Activated naive CD8-positive, alpha-beta T cell treated with anti-CD3 and anti-CD28 coated beads, Interleukin-2, amount 10 ng/mL, durations not matched to agents 7 days and 5 days (primary cell): ENCODE measurements at regions not wholly inside any gene's neighbourhood (a gene's known extent, or its start where the extent isn't known, plus 50 kb on each side); places are given as distances from the start of the nearest gene placed in this dataset.
"Not testable (repeated sequence)": the region's sequence is repeated elsewhere in the genome, so short reads cannot be mapped to it uniquely, and the experiment has no call there.

ENCODE experiments used
- ATAC-seq: fragments of 150-1000 bp; cut with Tn5 transposase; one replicate; pipeline ENCODE4 v1.10.0; 2021; ENCODE audit warnings: low read depth, moderate library complexity
- POLR2A ChIA-PET: fragments of 350-600 bp; sonication (Branson Sonifier 250); formaldehyde crosslinking; loops from one replicate; lab custom pipeline; 2021; ENCODE audit warnings: antibody characterized with exemption; lab: Charles Lee
- DNase-seq: peaks from one replicate; pipeline ENCODE4 v3.0.0; 2021
- H3K27ac Mint-ChIP-seq: one replicate; pipeline ENCODE4 v1.8.0; 2022; ENCODE audit warnings: mild to moderate bottlenecking, mixed read lengths
- H3K27me3 Mint-ChIP-seq: one replicate; pipeline ENCODE4 v1.8.0; 2022; ENCODE audit warnings: mild to moderate bottlenecking, moderate library complexity, mixed read lengths
- H3K36me3 Mint-ChIP-seq: one replicate; pipeline ENCODE4 v1.8.0; 2021; ENCODE audit warnings: mild to moderate bottlenecking, mixed read lengths
- H3K4me1 Mint-ChIP-seq: one replicate; pipeline ENCODE4 v1.8.0; 2021; ENCODE audit warnings: mixed read lengths
- H3K4me3 Mint-ChIP-seq: one replicate; pipeline ENCODE4 v1.8.0; 2022; ENCODE audit warnings: mild to moderate bottlenecking, moderate library complexity, mixed read lengths
- H3K9me3 Mint-ChIP-seq: one replicate; pipeline ENCODE4 v1.8.0; 2021; ENCODE audit warnings: mixed read lengths

DNA sequence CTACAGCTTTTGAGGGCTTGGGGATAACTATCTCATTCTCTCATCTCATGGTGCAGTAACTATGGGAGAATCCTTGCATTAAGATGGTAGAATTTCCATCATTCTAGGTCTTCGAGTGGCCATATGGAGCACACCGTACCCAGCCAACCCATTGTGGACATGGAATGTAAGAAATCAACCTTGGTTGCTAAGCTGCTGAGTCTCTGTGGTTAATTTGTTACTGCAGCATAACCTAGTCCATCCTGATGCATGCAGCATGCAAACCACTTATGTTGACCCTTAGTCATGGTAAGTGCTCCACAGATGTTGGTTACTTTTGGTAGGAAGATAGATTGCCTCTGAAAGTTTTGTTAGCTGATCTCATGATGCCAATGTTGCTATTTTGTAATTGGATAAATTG is 156.3 kb upstream of the CCZ1B start:
- H3K4me3 Mint-ChIP-seq, H3K9me3 Mint-ChIP-seq, ATAC-seq, POLR2A ChIA-PET, DNase-seq, H3K4me1 Mint-ChIP-seq, H3K27me3 Mint-ChIP-seq, H3K36me3 Mint-ChIP-seq, H3K27ac Mint-ChIP-seq: not testable (repeated sequence)

GRCh38 chr7:6986892-6987291 is 160.8 kb upstream of the CCZ1B start:
- POLR2A ChIA-PET, ATAC-seq, H3K4me1 Mint-ChIP-seq, H3K4me3 Mint-ChIP-seq, H3K27ac Mint-ChIP-seq, H3K27me3 Mint-ChIP-seq, H3K9me3 Mint-ChIP-seq, DNase-seq, H3K36me3 Mint-ChIP-seq: not testable (repeated sequence)

- H3K27ac Mint-ChIP-seq, ATAC-seq, H3K36me3 Mint-ChIP-seq, H3K4me1 Mint-ChIP-seq, DNase-seq, H3K27me3 Mint-ChIP-seq, H3K4me3 Mint-ChIP-seq, H3K9me3 Mint-ChIP-seq, POLR2A ChIA-PET: not testable (repeated sequence)
These were observed 162.5 kb upstream of the CCZ1B start for GRCh38 chr7:6988608-6989007.

DNA sequence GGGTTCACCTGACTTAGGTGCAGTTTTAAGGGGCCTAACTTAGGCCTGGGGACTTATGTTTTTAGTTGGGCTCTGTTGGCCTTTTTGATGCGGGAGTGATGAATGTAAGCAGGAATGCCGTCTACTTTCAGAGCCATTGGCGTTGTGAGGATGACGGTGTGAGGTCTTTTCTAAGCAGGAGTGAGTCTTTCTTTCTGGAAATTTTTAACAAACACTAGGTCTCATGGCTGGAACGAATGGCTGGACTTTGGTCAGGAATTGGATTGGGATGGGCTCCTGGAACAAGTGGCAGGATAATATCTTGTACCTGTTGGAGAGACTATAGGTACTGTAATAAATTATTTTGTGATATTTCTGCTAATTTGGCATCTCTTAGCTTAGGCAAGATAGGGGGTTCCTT is 163.9 kb upstream of the CCZ1B start:
- DNase-seq, ATAC-seq, H3K4me1 Mint-ChIP-seq, H3K9me3 Mint-ChIP-seq, POLR2A ChIA-PET, H3K36me3 Mint-ChIP-seq, H3K27ac Mint-ChIP-seq, H3K4me3 Mint-ChIP-seq, H3K27me3 Mint-ChIP-seq: not testable (repeated sequence)

- DNase-seq, H3K9me3 Mint-ChIP-seq, ATAC-seq, H3K27me3 Mint-ChIP-seq, H3K36me3 Mint-ChIP-seq, POLR2A ChIA-PET, H3K4me1 Mint-ChIP-seq, H3K27ac Mint-ChIP-seq: not testable (repeated sequence)
- peak overlapping the region; percentile 52 for H3K4me3 Mint-ChIP-seq
These were observed 164.5 kb upstream of the CCZ1B start for GRCh38 chr7:6990426-6991152.

DNA sequence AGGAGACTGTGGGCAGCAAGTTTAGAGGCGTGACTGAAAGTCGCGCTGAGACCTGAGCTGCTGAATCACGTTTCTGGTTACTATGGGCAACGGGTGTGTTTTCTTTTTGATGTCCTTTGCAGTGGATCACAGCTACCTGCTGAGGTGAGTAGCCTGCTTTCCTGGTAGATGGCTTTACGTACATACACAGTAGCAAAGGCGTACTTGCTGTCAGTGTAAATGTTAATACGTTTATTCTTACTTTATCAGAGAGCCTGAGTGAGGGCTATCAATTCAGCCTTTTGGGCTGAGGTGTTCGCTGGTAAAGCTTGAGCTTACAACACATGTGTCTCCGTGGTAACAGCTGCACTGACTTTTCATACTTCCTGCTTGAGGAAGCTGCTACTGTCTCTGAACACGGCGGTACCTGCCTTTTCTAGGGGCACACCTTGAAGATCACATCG is 165.1 kb upstream of the CCZ1B start:
- H3K9me3 Mint-ChIP-seq, H3K27me3 Mint-ChIP-seq, H3K36me3 Mint-ChIP-seq, H3K27ac Mint-ChIP-seq, H3K4me1 Mint-ChIP-seq, DNase-seq, ATAC-seq: not testable (repeated sequence)
- H3K4me3 Mint-ChIP-seq = peak overlapping the region; percentile 52
- POLR2A ChIA-PET = interaction anchor here (0.6 kb wide), 1 partner anchor 354 kb away, joined by 3 read pairs; the partner anchor contains the start of gene ZNF316

DNA sequence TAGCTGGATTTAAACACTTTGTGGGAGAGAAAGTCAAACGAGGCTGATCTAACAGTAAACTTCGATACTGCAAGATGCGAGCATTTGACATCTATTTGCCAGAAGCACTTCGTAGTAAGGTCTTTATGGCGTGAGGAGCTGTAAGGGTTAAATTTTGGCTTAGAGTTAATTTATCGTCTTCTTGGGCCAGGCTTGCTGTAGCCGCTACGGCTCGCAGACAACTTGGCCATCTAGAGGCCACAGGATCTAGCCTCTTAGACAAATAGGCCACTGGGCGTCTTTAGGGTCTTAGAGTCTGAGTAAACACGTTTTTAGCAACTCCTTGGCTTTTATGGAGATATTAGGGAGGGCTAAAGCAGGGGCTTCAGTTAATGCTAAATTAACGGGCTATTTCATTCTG is 165.6 kb upstream of the CCZ1B start:
- H3K27me3 Mint-ChIP-seq, DNase-seq, H3K4me1 Mint-ChIP-seq, ATAC-seq, H3K27ac Mint-ChIP-seq, H3K36me3 Mint-ChIP-seq, H3K9me3 Mint-ChIP-seq: not testable (repeated sequence)
- POLR2A ChIA-PET = interaction anchor here (0.6 kb wide), 1 partner anchor 355 kb away, joined by 3 read pairs; the partner anchor contains the start of gene ZNF316
- peak overlapping the region; percentile 52 for H3K4me3 Mint-ChIP-seq

DNA sequence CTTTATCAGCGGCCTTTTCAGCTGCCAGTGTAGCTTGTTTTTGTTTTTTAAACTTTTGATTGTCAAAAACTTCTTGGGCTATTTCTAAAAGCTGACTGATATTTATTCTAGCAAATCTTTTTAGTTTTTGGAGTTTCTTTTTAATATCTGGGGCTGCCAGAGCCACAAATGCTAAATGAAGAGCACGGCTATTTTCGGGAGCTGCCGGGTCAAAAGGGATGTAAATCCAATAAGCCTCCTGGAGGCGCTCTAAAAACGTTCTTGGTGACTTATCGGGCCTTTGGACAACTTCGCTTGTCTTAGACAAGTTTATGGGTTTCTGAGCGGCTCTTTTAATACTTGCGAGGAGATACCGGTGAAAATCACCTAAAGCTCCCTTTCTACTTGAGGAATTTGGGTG is 166.1 kb upstream of the CCZ1B start:
- ATAC-seq, H3K36me3 Mint-ChIP-seq, DNase-seq, H3K4me1 Mint-ChIP-seq, H3K9me3 Mint-ChIP-seq, H3K27ac Mint-ChIP-seq, H3K27me3 Mint-ChIP-seq, H3K4me3 Mint-ChIP-seq, POLR2A ChIA-PET: not testable (repeated sequence)

DNA sequence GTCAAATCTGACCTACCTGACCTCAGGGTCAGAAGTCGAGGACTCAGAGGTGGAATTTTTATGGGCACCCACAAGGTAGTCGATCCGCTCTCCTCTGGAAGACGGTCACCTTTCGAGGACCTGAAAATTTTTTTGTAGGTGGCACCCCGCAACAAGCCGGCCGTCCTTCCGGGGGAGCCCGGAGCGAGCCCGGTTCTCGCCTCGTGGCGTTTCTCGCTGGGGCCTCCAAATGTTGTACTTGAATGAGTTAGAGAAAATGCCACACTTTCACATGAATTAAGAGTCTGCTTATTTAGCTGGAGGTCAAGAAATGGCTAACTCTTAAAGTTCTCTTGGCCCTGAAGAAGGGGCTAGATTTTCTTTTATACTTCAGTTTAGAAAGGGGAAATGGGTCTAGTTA is 169.0 kb upstream of the CCZ1B start:
- H3K27me3 Mint-ChIP-seq, DNase-seq, H3K4me3 Mint-ChIP-seq, H3K27ac Mint-ChIP-seq, POLR2A ChIA-PET, H3K9me3 Mint-ChIP-seq, H3K36me3 Mint-ChIP-seq, H3K4me1 Mint-ChIP-seq, ATAC-seq: not testable (repeated sequence)

- H3K27me3 Mint-ChIP-seq, H3K27ac Mint-ChIP-seq, H3K36me3 Mint-ChIP-seq, H3K9me3 Mint-ChIP-seq, DNase-seq, ATAC-seq, H3K4me3 Mint-ChIP-seq, H3K4me1 Mint-ChIP-seq, POLR2A ChIA-PET: not testable (repeated sequence)
These were observed 169.6 kb upstream of the CCZ1B start for GRCh38 chr7:6995493-6996289.

GRCh38 chr7:6999067-6999666 is 173.1 kb upstream of the CCZ1B start:
- H3K36me3 Mint-ChIP-seq, H3K4me1 Mint-ChIP-seq, H3K4me3 Mint-ChIP-seq, H3K9me3 Mint-ChIP-seq, ATAC-seq, DNase-seq, H3K27ac Mint-ChIP-seq, POLR2A ChIA-PET, H3K27me3 Mint-ChIP-seq: not testable (repeated sequence)

GRCh38 chr7:7002418-7003062 is 176.5 kb upstream of the CCZ1B start:
- Mint-ChIP-seq H3K27me3 (peaks cover 8% of the 10 kb centered on the region), H3K4me3 (no peak overlapping the region), H3K27ac (no peak overlapping the region), H3K4me1 (peaks cover 3% of the 10 kb centered on the region), H3K36me3 (no peaks in the 10 kb centered on the region), H3K9me3 (peaks cover 5% of the 10 kb centered on the region)
- DNase-seq = no peak
- ATAC-seq = no peak
- POLR2A ChIA-PET = no interaction called here

DNA sequence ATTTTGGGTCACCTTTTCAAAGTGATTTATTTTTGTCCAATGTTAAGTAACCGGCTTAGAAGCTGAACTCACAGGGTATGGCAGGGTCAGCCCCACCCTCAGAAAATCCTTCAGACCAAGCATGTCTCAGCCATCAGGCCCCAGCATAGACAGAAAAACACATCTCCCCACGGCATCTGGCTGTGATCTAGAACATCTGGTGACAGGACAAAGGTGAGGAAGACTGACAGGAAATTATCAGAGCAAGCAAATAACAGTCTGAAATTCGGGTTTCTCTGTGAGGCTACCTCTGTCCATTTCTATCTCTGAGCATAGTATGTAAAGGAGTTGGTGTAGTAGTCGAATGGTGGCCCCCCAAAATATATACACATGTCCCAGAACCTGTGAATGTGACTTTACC is 177.0 kb upstream of the C1GALT1 start:
- no peaks in the 10 kb centered on the region for H3K36me3 Mint-ChIP-seq
- peaks cover 10% of the 10 kb centered on the region for H3K27me3 Mint-ChIP-seq
- no peak for ATAC-seq
- peaks cover 3% of the 10 kb centered on the region for H3K4me1 Mint-ChIP-seq
- no peak overlapping the region for H3K27ac Mint-ChIP-seq
- peaks cover 1% of the 10 kb centered on the region for H3K9me3 Mint-ChIP-seq
- POLR2A ChIA-PET = no interaction called here
- DNase-seq = no peak
- H3K4me3 Mint-ChIP-seq = no peak overlapping the region
